Karpas-422 (cell line): ENCODE measurements at regions not wholly inside any gene's neighbourhood (a gene's known extent, or its start where the extent isn't known, plus 50 kb on each side); places are given as distances from the start of the nearest gene placed in this dataset.

Source experiments
- DNase-seq: peaks from one replicate; pipeline ENCODE4 v3.0.0-alpha.2; 2015
- H2AFZ ChIP-seq: fragments of 200-600 bp; sonication (generic); 2 replicates; pipeline ENCODE4 v1.6.1; 2014; ENCODE audit warnings: antibody characterized with exemption, low read length, mixed read lengths
- H3K27ac ChIP-seq: fragments of 200-600 bp; sonication (generic); 2 replicates; pipeline ENCODE4 v1.5.1; 2014; ENCODE audit warnings: mild to moderate bottlenecking, low read length, moderate library complexity
- H3K27me3 ChIP-seq: fragments of 200-600 bp; sonication (generic); 2 replicates; pipeline ENCODE4 v1.6.1; 2014; ENCODE audit warnings: low read length, mixed read lengths
- H3K36me3 ChIP-seq: fragments of 200-600 bp; sonication (generic); 2 replicates; pipeline ENCODE4 v1.6.1; 2014; ENCODE audit warnings: low read length, mixed read lengths; ENCODE audit not compliant: insufficient read depth
- H3K4me1 ChIP-seq: fragments of 200-600 bp; sonication (generic); 2 replicates; pipeline ENCODE4 v1.6.1; 2014; ENCODE audit warnings: mild to moderate bottlenecking, low read length, mixed read lengths
- H3K4me2 ChIP-seq: fragments of 200-600 bp; sonication (generic); 2 replicates; pipeline ENCODE4 v1.6.1; 2014; ENCODE audit warnings: low read length, low read depth, mild to moderate bottlenecking; ENCODE audit not compliant: poor library complexity, severe bottlenecking
- H3K4me3 ChIP-seq: fragments of 200-600 bp; sonication (generic); 2 replicates; pipeline ENCODE4 v1.5.1; 2014; ENCODE audit warnings: mild to moderate bottlenecking, antibody characterized with exemption, low read length, mixed read lengths
- H3K79me2 ChIP-seq: fragments of 200-600 bp; sonication (generic); 2 replicates; pipeline ENCODE4 v1.6.1; 2014; ENCODE audit warnings: mild to moderate bottlenecking, low read length, mixed read lengths
- H3K9ac ChIP-seq: fragments of 200-600 bp; sonication (generic); 2 replicates; pipeline ENCODE4 v1.6.0; 2014; ENCODE audit warnings: low read length
- H3K9me2 ChIP-seq: fragments of 200-600 bp; sonication (generic), shearing (Covaris generic); replicated peaks from 2 replicates; pipeline ENCODE4 v1.6.0; 2014; ENCODE audit warnings: mild to moderate bottlenecking, low read length, moderate library complexity; ENCODE audit not compliant: insufficient read depth
- H3K9me3 ChIP-seq: fragments of 300-700, 200-600 bp; sonication (generic); 2 replicates; pipeline ENCODE4 v1.6.1; 2014; ENCODE audit warnings: low read length, mixed read lengths
- H4K20me1 ChIP-seq: fragments of 200-600 bp; sonication (generic); 2 replicates; pipeline ENCODE4 v1.6.1; 2014; ENCODE audit warnings: mild to moderate bottlenecking, antibody characterized with exemption, low read length, low read depth; ENCODE audit not compliant: insufficient read depth

DNA sequence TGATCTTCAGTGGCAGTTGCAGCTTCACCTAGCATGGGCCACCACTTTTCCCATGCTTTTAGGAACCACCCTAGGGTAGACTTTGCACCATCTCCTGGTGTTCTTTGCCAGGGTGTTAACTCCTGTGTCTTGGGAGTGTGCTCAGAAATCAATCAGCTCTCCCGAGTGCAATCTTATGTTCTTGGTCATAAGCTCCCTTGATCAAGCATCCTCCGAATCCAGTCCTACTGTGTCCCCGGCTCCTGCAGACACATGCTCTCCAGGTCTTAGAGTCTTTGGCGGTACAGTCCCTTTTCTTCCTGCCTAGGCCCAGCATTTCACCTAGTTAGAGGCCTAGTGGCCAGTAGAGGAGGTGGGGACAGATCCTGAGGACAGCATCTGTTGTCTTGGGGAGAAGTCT, 74.7 kb upstream of the SYN2 start:
- Histone ChIP-seq H3K27ac (no peak overlapping the region), H3K79me2 (no peaks in the 10 kb centered on the region), H3K27me3 (no peaks in the 10 kb centered on the region), H3K36me3 (no peaks in the 10 kb centered on the region), H3K4me3 (no peak overlapping the region), H4K20me1 (no peaks in the 10 kb centered on the region), H3K9me2 (no peaks in the 10 kb centered on the region), H3K9ac (no peak overlapping the region), H2AFZ (no peak overlapping the region), H3K9me3 (no peaks in the 10 kb centered on the region), H3K4me1 (no peaks in the 10 kb centered on the region), H3K4me2 (no peak overlapping the region)
- DNase-seq, result no peak

DNA sequence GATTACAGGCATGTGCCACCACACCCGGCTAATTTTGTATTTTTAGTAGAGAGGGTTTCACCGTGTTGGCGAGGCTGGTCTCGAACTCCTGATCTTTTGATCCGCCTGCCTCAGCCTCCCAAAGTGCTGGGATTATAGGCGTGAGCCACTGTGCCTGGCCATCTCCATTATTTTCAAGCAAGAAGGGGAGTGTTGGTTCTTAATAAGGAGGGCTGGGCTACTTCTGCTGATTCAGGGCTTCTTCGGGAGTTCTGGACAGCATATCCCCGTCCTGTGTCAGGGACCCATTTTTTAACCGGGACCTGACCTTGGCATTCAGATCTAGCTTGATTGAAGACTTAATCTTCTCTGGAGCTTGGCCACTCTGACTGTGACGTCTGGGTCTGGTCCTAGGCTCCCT, 74.1 kb upstream of the SYN2 start:
- no peaks in the 10 kb centered on the region for H3K79me2 ChIP-seq
- no peaks in the 10 kb centered on the region for H3K9me2 ChIP-seq
- no peak overlapping the region for H3K4me3 ChIP-seq
- no peak overlapping the region for H3K4me2 ChIP-seq
- no peaks in the 10 kb centered on the region for H3K4me1 ChIP-seq
- no peaks in the 10 kb centered on the region for H3K36me3 ChIP-seq
- H3K27me3 ChIP-seq, result no peaks in the 10 kb centered on the region
- H3K9me3 ChIP-seq, result no peaks in the 10 kb centered on the region
- H4K20me1 ChIP-seq, result no peaks in the 10 kb centered on the region
- H2AFZ ChIP-seq, result no peak overlapping the region
- H3K27ac ChIP-seq, result no peak overlapping the region
- H3K9ac ChIP-seq, result no peak overlapping the region
- no peak for DNase-seq

DNA sequence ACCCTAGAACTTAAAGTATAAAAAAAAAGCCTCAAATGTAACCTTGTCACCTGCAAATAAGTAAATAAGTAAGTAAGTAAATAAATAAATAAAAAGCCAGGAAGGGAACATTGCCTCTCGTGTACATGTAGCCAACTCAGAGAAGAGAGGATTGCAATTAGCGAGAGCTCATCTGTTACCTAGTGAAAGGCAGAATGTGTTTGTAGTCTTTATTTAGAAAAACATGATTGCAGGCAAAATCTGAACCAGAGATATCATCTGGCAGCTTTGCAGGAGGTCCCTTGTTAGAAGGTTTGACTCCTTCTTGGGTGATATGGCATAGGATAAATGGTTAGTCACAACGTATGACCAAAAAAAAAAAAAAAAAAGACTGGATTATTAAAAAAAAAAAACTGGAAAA, 71.6 kb upstream of the SYN2 start:
- Histone ChIP-seq H3K79me2 (no peaks in the 10 kb centered on the region), H3K4me3 (no peak overlapping the region), H3K9me2 (no peaks in the 10 kb centered on the region), H4K20me1 (no peaks in the 10 kb centered on the region), H2AFZ (no peak overlapping the region), H3K9ac (no peak overlapping the region), H3K27me3 (no peaks in the 10 kb centered on the region), H3K4me2 (no peak overlapping the region), H3K9me3 (no peaks in the 10 kb centered on the region), H3K27ac (no peak overlapping the region), H3K4me1 (no peaks in the 10 kb centered on the region), H3K36me3 (no peaks in the 10 kb centered on the region)
- DNase-seq, result no peak

DNA sequence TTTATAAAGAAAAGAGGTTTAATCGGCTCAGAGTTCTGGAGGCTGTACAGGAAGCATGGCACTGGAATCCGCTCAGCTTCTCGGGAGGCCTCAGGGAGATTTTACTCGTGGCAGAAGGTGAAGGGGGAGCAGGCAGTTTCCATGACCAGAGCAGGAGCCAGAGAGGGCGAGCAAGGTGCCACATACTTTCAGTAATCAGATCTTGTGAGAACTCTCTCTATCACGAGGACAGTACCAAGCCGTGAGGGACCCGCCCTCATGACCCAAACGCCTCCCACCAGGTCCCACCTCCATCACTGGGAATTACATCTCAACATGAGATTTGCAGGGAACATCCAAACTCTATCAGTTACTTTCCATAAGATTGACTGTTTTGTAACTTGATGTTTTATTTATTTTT, 70.7 kb upstream of the SYN2 start:
- no peaks in the 10 kb centered on the region for H3K9me3 ChIP-seq
- H3K9me2 ChIP-seq, result no peaks in the 10 kb centered on the region
- H3K36me3 ChIP-seq, result no peaks in the 10 kb centered on the region
- H3K27ac ChIP-seq, result no peak overlapping the region
- H3K4me2 ChIP-seq, result no peak overlapping the region
- no peak for DNase-seq
- no peaks in the 10 kb centered on the region for H4K20me1 ChIP-seq
- H3K27me3 ChIP-seq, result no peaks in the 10 kb centered on the region
- no peaks in the 10 kb centered on the region for H3K79me2 ChIP-seq
- H2AFZ ChIP-seq, result no peak overlapping the region
- no peak overlapping the region for H3K9ac ChIP-seq
- no peaks in the 10 kb centered on the region for H3K4me1 ChIP-seq
- H3K4me3 ChIP-seq, result no peak overlapping the region

DNA sequence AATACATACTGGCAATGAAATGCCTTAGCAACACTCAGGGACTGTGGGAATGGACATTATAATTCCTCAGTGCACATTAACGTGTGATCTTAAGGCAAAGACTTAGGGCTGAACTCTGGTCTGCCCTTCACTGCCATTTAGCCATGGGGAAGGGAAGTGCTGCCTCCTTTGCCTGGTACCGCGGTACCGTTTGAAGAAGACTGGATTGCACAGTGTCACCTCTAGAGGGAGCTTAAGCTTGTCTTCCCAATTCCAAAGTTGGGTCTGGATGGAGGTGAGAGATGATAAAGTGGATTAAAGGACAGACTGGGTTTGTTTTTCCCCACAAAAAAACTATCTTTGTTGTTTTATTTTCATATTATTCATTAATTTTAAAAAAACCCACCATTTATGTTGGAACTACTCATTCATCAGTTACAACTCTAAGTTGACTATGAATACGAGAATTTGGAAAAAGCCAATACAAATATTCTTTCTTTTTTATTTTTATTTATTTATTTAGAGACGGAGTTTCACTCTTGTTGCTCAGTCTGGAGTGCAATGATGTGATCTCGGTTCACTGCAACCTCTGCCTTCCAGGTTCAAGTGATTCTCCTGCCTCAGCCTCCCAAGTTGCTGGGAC, 60.0 kb upstream of the SYN2 start:
- Histone ChIP-seq H3K27ac (no peak overlapping the region), H3K4me1 (no peaks in the 10 kb centered on the region), H2AFZ (no peak overlapping the region), H4K20me1 (no peaks in the 10 kb centered on the region), H3K79me2 (no peaks in the 10 kb centered on the region), H3K4me2 (no peak overlapping the region), H3K27me3 (no peaks in the 10 kb centered on the region), H3K9me2 (no peaks in the 10 kb centered on the region), H3K4me3 (no peak overlapping the region), H3K36me3 (no peaks in the 10 kb centered on the region), H3K9me3 (no peaks in the 10 kb centered on the region), H3K9ac (no peak overlapping the region)
- peak; percentile 44 for DNase-seq

DNA sequence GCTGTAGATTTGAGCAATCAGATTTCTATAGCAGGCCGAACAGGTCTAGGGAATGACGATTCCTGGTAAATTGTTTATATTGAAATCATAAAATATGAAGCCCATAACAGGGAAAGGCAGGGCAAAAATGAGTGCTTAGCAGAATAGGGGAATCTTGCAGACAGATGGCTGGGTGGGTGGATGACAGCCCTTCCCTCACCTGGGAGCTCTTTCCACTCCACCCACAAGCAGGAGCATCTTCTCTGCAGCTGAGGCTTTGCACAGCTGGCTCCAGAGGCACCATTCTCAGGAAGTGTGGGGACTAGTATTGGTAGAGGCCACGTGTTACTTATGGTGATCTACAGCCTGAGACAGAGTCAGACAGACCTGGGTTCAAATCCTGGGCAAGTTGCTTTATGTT, 55.9 kb upstream of the SYN2 start:
- H3K9me3 ChIP-seq, result no peaks in the 10 kb centered on the region
- no peak overlapping the region for H3K9ac ChIP-seq
- no peak overlapping the region for H3K4me3 ChIP-seq
- no peak overlapping the region for H2AFZ ChIP-seq
- no peaks in the 10 kb centered on the region for H3K4me1 ChIP-seq
- no peaks in the 10 kb centered on the region for H3K36me3 ChIP-seq
- no peak overlapping the region for H3K27ac ChIP-seq
- no peaks in the 10 kb centered on the region for H3K79me2 ChIP-seq
- H4K20me1 ChIP-seq, result no peaks in the 10 kb centered on the region
- DNase-seq, result no peak
- no peak overlapping the region for H3K4me2 ChIP-seq
- no peaks in the 10 kb centered on the region for H3K27me3 ChIP-seq
- H3K9me2 ChIP-seq, result no peaks in the 10 kb centered on the region

DNA sequence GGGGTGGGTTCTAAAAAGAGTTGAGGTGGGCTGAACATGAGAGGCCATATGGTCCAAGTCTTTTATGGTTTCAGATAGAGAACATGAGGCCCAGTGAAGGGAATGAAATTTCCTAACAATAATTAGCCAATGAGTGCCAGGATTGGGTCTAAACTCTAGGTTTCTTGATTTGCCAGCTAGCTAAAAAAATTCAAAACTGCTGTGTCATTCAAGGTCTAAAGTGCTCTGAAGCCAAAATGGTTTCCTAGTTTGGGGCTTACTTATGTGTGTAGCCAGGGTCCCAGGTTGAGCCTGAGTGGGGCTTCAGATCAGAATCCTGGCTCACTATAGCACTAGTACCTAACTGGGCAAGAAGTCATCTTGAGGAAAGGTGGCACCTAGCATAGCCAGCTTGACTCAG, 55.3 kb upstream of the SYN2 start:
- no peak for DNase-seq
- Histone ChIP-seq H3K36me3 (no peaks in the 10 kb centered on the region), H3K4me2 (no peak overlapping the region), H3K27me3 (no peaks in the 10 kb centered on the region), H3K9ac (no peak overlapping the region), H3K4me3 (no peak overlapping the region), H3K4me1 (no peaks in the 10 kb centered on the region), H3K9me3 (no peaks in the 10 kb centered on the region), H2AFZ (no peak overlapping the region), H3K9me2 (no peaks in the 10 kb centered on the region), H3K79me2 (no peaks in the 10 kb centered on the region), H3K27ac (no peak overlapping the region), H4K20me1 (no peaks in the 10 kb centered on the region)

DNA sequence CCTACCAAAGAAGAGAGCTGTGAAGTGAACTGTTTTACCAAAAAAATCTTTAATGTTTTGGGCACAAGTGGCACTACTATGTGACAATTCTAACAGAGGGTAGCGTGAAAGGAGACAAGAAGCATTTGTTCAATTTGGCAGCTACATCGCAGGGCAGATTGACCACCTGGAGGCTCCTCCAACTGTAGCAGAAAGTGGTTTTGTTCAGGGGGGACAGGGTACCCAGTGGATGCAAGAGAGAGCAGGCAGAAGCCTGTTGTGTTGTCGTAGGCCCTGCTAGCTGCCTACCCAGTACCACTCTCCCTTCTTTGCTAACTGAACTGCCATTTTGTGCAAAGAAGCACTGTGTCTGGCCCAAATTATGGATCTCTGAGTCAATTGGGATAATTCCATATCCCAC, 54.8 kb upstream of the SYN2 start:
- no peaks in the 10 kb centered on the region for H3K79me2 ChIP-seq
- no peak for DNase-seq
- no peak overlapping the region for H2AFZ ChIP-seq
- H3K4me3 ChIP-seq, result no peak overlapping the region
- H3K4me1 ChIP-seq, result no peaks in the 10 kb centered on the region
- no peaks in the 10 kb centered on the region for H4K20me1 ChIP-seq
- H3K27me3 ChIP-seq, result no peaks in the 10 kb centered on the region
- no peaks in the 10 kb centered on the region for H3K36me3 ChIP-seq
- H3K27ac ChIP-seq, result no peak overlapping the region
- H3K9ac ChIP-seq, result no peak overlapping the region
- H3K9me3 ChIP-seq, result no peaks in the 10 kb centered on the region
- no peak overlapping the region for H3K4me2 ChIP-seq
- no peaks in the 10 kb centered on the region for H3K9me2 ChIP-seq

DNA sequence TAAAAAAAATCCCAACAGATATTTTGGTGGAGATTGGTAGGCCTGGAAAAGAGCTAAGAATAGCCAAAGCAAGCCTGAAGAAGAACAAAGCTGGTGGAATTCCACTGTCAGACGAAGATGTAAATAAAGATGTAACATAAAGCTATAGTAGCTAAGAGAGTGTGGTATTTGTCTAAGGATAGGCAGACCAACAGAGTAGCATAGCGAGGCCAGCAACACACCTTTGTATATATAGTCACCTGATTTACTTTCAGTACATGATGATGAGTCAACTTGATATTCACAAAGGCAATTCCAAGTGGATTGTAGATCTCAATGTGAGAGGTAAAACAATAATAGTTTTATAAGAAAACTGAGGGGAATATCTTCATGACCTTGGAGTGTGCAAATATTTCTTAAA, 53.6 kb upstream of the SYN2 start:
- H2AFZ ChIP-seq, result no peak overlapping the region
- no peaks in the 10 kb centered on the region for H3K9me3 ChIP-seq
- H3K4me2 ChIP-seq, result no peak overlapping the region
- no peak overlapping the region for H3K9ac ChIP-seq
- no peaks in the 10 kb centered on the region for H3K27me3 ChIP-seq
- no peaks in the 10 kb centered on the region for H4K20me1 ChIP-seq
- H3K4me1 ChIP-seq, result no peaks in the 10 kb centered on the region
- no peak overlapping the region for H3K27ac ChIP-seq
- no peak for DNase-seq
- no peaks in the 10 kb centered on the region for H3K9me2 ChIP-seq
- H3K4me3 ChIP-seq, result no peak overlapping the region
- H3K36me3 ChIP-seq, result no peaks in the 10 kb centered on the region
- no peaks in the 10 kb centered on the region for H3K79me2 ChIP-seq
